Fibroblast of mammary gland (primary cell): ENCODE measurements at regions not wholly inside any gene's neighbourhood (a gene's known extent, or its start where the extent isn't known, plus 50 kb on each side); places are given as distances from the start of the nearest gene placed in this dataset.

ENCODE experiments used
- DNase-seq: peaks from one replicate; pipeline ENCODE4 v3.0.0-alpha.2; 2010; ENCODE audit warnings: low read depth
- H3K4me3 ChIP-seq: 2 replicates; pipeline ENCODE4 v1.5.1; 2011; ENCODE audit warnings: low read depth, mild to moderate bottlenecking, low read length, moderate library complexity; ENCODE audit not compliant: control insufficient read depth
- CTCF ChIP-seq: conservative IDR thresholded peaks from 2 replicates; pipeline ENCODE4 v1.5.1; 2011; ENCODE audit warnings: low read depth, low read length, inconsistent platforms; ENCODE audit not compliant: control insufficient read depth, insufficient read depth

DNA sequence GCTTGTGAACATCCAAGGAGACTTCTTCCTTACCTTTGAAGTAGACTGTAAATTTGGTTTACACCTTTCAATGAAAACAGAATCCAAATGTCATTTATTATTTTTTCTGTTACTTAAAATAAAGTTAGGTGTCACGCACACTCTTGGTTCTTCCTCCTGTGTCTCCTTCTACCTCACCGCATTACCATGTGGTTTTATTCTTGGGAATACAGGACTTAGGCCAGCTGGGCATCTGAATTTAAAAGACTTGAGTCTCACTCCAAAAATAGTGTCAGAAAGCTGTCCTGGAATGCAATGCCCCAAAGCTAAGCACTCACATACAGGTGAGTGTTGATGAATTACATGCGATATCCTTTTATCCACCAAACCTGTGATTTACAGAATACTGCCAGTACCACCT is 66.4 kb downstream of the MAF start:
- no peak for TF ChIP-seq CTCF
- no peak overlapping the region for H3K4me3 ChIP-seq
- DNase-seq, result no peak

DNA sequence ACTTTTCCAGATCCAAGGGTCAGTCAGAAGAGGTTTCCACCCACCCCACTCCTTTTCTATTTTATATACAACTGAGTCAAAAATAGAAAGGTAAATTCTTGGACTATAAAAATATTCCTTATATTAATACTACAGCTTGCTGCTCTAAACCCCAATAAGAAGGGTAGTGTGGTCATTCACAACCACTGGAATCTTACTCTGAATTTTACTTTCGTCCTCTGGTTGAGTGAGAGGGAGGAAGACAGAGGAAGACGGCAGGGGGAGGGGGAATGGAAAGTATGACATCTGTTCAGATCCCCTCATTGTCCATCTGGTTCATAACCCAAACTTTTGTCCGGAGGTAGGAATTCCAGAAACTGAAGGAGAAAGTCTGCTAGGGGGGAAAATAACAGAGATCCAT is 67.2 kb downstream of the MAF start:
- no peak overlapping the region for H3K4me3 ChIP-seq
- no peak for DNase-seq
- no peak for TF ChIP-seq CTCF

DNA sequence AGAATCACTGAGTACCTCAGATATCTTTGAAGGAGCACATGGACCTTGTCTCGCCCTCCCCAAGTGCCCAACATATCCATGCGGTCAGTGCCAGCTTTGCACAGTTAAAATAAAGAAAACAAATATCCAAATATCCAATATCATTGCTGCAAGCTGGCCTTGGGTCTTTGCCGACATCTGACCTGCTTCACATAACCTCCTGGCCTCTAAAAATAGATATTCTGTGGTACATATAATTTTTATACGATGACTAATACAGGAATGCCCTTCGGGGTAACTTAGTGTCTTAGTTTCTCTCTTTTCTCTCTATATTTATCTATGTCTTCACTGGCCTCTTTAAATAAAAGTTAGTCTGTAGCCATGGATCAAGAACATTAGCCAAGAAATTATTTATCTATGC is 67.8 kb downstream of the MAF start:
- no peak for TF ChIP-seq CTCF
- DNase-seq, result no peak
- no peak overlapping the region for H3K4me3 ChIP-seq

DNA sequence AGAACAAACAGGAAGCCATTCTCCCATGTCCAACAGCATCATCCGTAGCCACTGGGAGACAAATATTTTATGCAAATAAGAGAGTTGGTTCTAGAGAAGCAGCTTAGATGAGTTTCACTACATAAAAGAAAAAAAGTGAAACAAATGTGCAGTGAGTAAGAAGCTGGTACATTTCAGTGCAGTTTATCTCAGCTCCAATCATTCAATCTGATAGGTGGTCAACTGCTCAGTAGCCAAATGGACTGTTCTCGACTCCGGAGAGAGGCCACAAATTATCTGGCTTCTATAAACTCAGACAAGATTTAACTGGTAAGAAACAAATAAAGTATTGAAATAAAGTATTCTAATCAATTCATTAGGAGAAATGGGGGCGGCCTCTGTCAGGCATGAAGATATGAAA is 68.3 kb downstream of the MAF start:
- DNase-seq, result no peak
- no peak overlapping the region for H3K4me3 ChIP-seq

DNA sequence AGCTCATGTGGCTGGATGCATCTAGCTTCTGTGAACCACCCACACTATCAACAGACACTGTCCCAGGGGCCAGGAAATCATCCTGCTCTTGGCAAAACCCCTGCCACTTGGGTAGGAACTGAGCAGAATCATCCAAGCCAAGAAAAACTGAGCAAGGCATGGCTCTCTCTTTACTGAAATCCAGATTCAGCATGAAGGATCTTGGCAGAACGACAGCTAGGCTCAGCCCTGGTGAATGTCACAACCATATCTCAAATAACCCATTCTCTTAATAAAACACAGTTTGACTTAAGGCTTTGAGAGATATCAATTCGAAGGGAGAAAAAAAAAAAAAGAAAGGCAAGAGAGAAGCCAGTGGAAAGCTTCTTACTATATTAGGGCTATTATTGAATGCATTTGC is 72.2 kb downstream of the MAF start:
- no peak for TF ChIP-seq CTCF
- DNase-seq, result no peak
- H3K4me3 ChIP-seq, result no peak overlapping the region

More for the DNA sequence above, 68.3 kb downstream of the MAF start:
- TF ChIP-seq CTCF, result no peak

DNA sequence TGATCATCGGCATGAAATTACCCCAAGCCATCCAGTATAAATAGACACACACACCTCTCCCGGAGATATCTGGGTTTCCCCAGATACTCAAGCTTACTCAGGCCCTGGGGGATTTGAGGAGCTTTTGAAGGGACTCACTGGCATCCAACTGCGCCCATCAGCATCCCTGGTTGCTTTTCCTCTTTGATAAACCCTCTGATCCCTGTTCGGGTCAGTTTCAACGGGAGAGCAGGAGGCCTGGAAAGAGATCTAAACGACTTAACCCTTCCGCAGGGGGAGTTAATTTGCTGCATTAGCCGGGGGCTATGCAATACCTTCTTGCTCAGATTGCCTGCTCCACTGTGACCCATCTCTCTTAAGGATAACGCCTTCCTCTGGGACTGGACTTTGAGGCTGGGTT is 76.6 kb downstream of the MAF start:
- no peak overlapping the region for H3K4me3 ChIP-seq
- no peak for DNase-seq
- no peak for TF ChIP-seq CTCF

DNA sequence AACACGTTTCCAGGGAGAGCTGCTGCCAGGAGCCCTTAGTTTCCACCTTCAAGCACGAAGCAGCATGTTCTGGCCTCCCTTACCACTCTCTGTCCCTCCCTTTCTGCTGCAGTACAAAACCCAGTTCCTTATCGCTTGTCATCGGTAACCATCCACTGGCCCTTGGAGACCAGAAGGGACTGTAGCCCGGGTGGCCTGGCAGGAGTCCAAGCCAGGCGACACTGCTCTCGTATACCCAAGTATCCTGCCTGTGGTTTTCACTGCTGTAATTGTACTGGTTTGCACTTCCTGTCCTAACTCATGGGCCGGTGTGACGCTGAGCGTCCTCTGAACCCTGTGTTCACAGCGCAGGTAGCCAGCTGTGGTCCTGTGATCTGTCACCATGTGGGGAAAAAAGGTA is 81.1 kb downstream of the MAF start:
- no peak for TF ChIP-seq CTCF
- no peak for DNase-seq
- H3K4me3 ChIP-seq, result no peak overlapping the region
